Fibroblast of mammary gland (primary cell): ENCODE measurements at regions not wholly inside any gene's neighbourhood (a gene's known extent, or its start where the extent isn't known, plus 50 kb on each side); places are given as distances from the start of the nearest gene placed in this dataset.

Source experiments
- DNase-seq: peaks from one replicate; pipeline ENCODE4 v3.0.0-alpha.2; 2010; ENCODE audit warnings: low read depth
- H3K4me3 ChIP-seq: 2 replicates; pipeline ENCODE4 v1.5.1; 2011; ENCODE audit warnings: low read depth, mild to moderate bottlenecking, low read length, moderate library complexity; ENCODE audit not compliant: control insufficient read depth
- CTCF ChIP-seq: conservative IDR thresholded peaks from 2 replicates; pipeline ENCODE4 v1.5.1; 2011; ENCODE audit warnings: low read depth, low read length, inconsistent platforms; ENCODE audit not compliant: control insufficient read depth, insufficient read depth

GRCh38 chr20:23161968-23162696 lies 76.0 kb upstream of the CD93 start:
- DNase-seq, result peak; percentile 95
- no peak for TF ChIP-seq CTCF
- H3K4me3 ChIP-seq, result no peak overlapping the region

- peak; percentile 63 for DNase-seq
- TF ChIP-seq CTCF, result no peak
- H3K4me3 ChIP-seq, result no peak overlapping the region
These were observed 75.2 kb upstream of the CD93 start for GRCh38 chr20:23161244-23161891.

GRCh38 chr20:23160536-23161243 lies 74.6 kb upstream of the CD93 start:
- peak; percentile 54 for DNase-seq
- H3K4me3 ChIP-seq, result no peak overlapping the region
- TF ChIP-seq CTCF, result no peak

GRCh38 chr20:23159947-23160318 lies 73.8 kb upstream of the CD93 start:
- H3K4me3 ChIP-seq, result no peak overlapping the region
- DNase-seq, result no peak
- TF ChIP-seq CTCF, result no peak

GRCh38 chr20:23159256-23159946 lies 73.3 kb upstream of the CD93 start:
- DNase-seq, result no peak
- H3K4me3 ChIP-seq, result no peak overlapping the region
- no peak for TF ChIP-seq CTCF

GRCh38 chr20:23157734-23158133 lies 71.6 kb upstream of the CD93 start:
- no peak for TF ChIP-seq CTCF
- DNase-seq, result no peak
- H3K4me3 ChIP-seq, result no peak overlapping the region
